NCI-H345 (cell line): ENCODE measurements at regions not wholly inside any gene's neighbourhood (a gene's known extent, or its start where the extent isn't known, plus 50 kb on each side); places are given as distances from the start of the nearest gene placed in this dataset.

Experiments
- DNase-seq: peaks from one replicate; lab custom pipeline; 2025; lab: John Stamatoyannopoulos, UW

GRCh38 chr17:51491416-51491815 lies 231.1 kb downstream of the UTP18 start:
- DNase-seq = no peak

DNA sequence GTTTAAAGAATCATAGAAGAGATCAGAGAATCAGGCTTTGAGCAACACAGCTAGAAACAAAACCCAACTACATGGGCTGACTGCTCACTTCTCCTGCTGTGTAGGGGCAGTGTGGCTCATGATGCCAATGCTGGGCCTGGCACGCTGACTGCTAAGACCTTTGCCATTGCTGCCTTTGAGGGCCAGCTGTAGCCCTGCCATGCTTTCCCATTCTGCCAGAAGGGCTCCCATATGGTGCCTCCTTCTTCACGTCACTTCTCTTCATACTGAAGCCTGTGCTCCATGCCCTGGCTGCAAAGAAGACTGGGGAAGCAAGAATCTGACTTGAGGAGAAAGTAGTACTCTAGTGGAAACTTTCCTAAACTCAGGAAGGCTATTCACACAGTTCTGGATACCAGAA lies 232.9 kb downstream of the UTP18 start:
- no peak for DNase-seq

DNA sequence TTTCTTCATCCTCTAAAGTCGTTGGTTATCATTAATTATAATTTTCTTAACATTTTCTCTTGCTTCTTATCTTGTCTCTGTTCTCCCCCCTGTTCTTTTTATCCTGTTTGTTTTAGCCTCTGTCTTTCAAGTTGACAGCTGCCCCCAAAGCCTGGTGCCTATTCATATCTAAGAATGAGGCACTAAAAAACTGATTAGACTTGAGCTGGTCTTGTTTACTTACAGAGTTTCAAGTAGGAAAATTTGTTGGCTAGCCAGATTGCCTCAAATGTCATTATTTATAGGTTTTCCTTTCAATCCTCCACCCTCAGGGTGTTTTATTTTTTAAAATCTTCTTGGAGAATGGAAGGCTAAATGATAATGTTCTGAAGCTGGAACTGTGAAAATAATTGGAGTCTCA lies 236.0 kb downstream of the UTP18 start:
- DNase-seq = no peak

- no peak for DNase-seq
These were observed 239.6 kb downstream of the UTP18 start for GRCh38 chr17:51499897-51500296.

DNA sequence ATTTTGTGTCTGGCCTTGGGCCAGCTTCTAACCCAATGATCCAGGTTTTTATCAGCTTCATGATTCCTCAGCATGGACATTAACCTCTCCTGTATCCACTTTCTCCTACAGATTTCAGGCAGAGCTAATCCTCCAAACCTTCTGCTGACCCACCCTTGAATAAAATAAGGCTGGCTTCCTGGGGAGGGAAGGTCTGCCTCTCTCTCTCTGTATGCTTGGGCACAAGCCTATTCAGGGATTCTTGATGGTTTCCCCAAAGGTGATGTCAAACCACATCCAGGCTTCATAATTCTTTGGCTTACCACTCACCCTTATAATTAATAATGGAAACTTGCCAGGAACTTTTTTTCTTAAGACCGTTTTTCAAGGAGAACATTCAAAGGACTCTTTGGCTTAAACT lies 240.1 kb downstream of the UTP18 start:
- DNase-seq = no peak

DNA sequence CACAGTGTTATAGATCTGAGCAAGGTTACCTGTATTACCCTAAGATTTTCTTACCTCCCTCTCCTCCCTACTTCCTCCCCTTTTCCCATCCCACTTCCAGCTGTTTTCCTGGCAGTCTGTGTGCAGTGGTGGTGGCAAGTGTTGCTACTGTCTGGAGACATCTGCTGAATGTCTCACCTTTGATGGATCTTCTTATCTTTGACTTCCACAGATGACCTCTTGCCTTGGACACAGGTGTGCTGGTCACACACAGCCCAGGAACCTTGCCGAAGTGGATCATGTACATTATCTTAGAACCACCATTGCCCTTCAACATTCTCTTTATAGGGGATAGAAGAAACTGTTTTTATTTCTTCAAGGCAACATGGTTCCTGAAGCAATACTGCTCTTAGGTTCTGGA lies 245.1 kb downstream of the UTP18 start:
- DNase-seq = no peak

DNA sequence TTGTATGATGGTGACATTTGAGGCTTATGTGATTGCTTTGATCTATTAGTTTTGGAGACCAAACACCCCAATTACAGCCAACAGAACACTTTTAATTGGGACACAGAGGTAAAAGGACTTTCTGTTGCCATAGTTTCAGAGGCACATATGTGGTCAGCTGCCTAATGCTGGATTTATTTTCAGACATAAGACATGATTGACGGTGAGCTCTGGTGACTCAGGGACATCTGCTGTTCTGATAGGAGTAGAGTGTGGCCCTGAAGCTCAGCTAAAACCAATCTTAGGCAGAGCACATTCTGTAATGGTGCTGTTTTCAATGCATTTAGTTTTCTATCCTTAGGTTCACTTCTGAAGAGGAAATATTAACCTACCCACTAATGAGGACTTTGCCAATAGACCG lies 247.1 kb downstream of the UTP18 start:
- DNase-seq = no peak

GRCh38 chr17:51508048-51508447 lies 247.7 kb downstream of the UTP18 start:
- DNase-seq = peak; percentile 61

GRCh38 chr17:51510940-51511339 lies 250.6 kb downstream of the UTP18 start:
- DNase-seq = no peak

DNA sequence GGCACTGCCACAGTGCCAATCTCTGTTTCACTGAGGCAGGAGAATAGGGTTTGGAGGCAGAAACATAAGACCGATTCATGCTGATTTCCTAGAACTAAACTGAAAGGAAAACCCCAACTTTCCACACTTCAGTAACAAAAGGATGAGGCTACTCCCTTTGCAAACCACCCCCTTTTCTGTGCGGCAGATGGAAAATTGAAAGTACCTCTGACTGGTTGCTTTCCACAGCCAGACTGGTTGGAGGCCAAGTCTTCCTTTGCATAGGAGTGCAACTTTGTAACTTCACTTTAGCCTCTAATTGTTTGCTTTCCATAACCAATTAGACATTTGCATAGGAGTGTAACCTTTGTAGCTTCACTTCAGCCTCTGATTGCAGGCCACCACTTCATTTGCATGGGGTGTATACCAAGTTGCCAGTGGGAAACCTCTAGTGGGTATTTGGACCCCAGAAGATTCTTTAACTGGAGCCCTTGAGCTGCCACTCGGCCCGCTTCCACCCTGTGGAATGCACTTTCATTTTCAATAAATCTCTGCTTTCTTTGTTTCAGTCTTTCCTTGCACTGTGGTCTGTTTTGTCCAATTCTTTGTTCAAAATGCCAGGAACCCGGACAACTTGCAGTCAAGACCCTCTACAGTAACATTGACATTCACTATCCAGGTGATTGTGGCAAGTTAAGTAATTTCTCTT lies 252.0 kb downstream of the UTP18 start:
- DNase-seq = no peak

DNA sequence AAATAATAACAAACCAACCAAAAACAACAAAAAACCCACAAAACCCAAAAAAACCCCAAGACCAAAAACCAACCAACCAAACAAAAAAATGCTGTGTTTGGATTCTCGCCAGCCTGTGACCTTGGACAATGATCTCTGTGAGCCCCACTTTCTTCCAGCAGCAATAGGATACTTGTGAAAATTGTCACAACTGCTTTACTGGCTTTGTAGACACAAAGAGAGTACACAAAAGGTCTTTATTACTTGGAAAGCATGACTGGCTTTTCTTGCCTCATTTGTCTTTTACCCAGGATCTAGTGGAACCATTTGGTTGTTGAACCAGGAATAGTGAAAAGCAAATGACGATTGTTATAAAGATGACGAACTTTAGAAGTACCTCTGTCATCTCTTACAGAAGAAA lies 256.6 kb downstream of the UTP18 start:
- no peak for DNase-seq

DNA sequence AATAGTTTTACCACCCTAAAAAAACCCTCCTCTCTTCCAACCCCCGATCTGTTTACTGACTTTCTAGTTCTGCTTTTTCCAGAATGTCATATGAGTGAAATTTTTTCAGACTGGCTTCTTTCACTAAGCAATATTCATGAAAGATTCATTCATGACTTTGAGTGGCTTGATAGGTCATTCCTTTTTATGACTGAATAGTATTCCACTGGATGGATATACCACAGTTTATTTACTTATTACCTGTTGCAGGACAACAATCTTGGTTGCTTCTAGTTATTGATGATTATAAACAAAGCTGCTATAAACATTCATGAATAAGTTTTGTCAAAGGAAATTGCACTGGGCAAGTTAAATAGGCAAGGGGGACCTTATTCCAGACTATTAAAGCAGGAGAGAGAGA lies 264.2 kb downstream of the UTP18 start:
- no peak for DNase-seq

GRCh38 chr17:51526507-51526906 lies 266.2 kb downstream of the UTP18 start:
- no peak for DNase-seq

- no peak for DNase-seq
These were observed 267.1 kb downstream of the UTP18 start for GRCh38 chr17:51527225-51527982.

DNA sequence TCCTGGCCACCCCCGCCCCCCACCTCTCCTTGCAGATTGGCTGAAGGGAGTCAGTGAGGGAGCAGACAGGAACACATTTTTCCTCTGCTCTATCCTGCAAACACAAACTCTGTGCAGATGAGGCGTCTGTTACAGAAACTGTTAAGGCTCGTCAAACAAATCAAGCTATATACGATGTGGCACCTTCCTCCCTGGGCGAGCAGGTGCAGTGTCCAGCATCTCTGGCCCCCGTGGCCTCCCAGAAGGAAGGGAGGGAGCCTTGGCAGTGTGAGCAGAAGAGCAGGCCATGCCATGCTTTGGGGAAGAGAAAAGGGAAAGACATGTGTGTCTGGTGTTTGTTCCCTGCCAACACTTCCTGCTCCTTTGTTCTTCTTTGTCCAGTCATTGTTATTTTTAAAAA lies 267.8 kb downstream of the UTP18 start:
- DNase-seq = no peak

DNA sequence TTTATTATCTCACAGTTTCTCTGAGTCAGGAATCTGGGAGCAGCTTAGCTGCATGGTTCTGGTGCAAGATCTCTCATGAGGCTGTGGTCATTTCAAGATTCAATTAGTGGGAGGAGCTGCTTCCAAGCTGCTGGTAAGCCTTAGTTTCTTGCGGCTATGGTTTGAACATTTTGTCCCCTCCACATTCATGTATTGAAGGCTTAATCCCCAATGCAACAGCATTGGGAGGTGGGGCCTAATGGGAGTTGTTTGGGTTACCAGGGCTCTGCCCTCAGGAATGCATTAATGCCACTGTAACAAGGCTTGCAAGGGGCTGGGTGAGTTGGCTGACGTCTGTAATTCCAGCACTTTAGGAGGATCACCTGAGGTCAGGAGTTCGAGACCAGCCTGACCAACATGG lies 272.9 kb downstream of the UTP18 start:
- no peak for DNase-seq

GRCh38 chr17:51533821-51534220 lies 273.5 kb downstream of the UTP18 start:
- no peak for DNase-seq

DNA sequence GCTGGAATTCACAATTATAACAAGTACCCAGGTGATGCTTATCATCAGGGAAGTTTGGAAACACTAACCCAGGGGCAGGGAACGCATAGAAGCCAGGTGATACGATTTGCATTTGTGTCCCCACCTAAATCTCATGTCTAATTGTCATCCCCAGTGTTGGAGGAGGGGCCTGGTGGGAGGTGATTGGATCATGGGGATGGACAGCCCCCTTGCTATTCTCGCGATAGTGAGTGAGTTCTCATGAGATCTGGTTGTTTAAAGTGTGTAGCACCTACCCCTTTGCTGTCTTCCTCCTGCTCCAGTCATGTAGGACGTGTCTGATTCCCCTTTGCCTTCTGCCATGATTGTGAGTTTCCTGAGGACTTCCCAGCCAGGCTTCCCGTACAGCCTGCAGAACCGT lies 276.3 kb downstream of the UTP18 start:
- DNase-seq = no peak

DNA sequence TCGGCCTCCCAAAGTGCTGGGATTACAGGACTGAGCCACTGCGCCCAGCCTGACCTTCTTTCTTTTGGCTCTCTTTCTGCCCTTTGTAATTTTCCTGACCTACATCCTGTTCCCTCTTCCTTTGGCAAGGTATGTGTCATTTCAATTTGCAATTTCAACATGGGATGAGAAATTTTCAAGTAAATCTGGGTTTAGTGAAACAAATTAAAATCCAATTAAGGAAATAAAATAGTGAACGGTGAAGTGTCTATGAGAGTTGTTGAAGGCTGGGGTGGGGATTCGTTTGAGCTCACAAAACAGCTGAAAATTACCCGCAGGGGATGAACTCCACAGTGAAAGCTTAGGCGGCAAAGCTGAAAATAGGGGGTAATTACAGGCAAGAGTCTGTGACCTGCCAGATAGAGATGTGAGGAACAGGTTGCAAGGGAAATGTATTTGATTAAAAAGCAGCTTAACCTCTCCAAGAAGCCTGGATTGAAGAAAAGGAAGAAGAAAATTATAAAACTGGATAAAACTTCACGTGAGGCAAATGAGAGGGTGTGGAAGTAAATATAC lies 277.7 kb downstream of the UTP18 start:
- no peak for DNase-seq

DNA sequence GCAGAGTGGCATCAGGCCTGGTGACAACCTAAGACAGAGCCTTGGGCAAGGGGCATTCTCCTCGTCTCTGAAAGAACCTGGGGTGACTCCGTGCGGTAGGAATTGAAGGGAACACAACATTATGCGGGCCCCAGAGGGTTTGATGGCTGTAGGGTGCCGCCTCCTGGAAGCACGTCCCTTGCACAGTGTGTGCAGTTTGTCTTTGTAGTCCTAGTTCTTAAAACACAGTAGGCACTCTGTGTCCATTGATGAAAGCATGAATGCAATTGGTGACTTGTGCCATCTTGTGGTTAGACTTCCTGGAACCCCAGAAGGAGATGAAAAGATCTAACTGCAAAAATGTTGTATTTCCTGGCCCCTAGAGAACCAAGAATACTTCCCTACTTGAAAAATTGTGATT lies 279.8 kb downstream of the UTP18 start:
- DNase-seq = no peak

GRCh38 chr17:51541215-51541614 lies 280.9 kb downstream of the UTP18 start:
- DNase-seq = no peak

- DNase-seq = no peak
These were observed 285.8 kb downstream of the UTP18 start for GRCh38 chr17:51546114-51546513.

GRCh38 chr17:51548125-51548524 lies 287.8 kb downstream of the UTP18 start:
- no peak for DNase-seq

GRCh38 chr17:51555153-51555552 lies 294.8 kb downstream of the UTP18 start:
- no peak for DNase-seq
